ENCODE measurements at regions not wholly inside any gene's neighbourhood (a gene's known extent, or its start where the extent isn't known, plus 50 kb on each side); places are given as distances from the start of the nearest gene placed in this dataset.

- 0 out of 2 replicates have a peak overlapping the region, but pooled peaks have one; percentile 14 for H3K27ac ChIP-seq
- TF ChIP-seq, protein P1, sequence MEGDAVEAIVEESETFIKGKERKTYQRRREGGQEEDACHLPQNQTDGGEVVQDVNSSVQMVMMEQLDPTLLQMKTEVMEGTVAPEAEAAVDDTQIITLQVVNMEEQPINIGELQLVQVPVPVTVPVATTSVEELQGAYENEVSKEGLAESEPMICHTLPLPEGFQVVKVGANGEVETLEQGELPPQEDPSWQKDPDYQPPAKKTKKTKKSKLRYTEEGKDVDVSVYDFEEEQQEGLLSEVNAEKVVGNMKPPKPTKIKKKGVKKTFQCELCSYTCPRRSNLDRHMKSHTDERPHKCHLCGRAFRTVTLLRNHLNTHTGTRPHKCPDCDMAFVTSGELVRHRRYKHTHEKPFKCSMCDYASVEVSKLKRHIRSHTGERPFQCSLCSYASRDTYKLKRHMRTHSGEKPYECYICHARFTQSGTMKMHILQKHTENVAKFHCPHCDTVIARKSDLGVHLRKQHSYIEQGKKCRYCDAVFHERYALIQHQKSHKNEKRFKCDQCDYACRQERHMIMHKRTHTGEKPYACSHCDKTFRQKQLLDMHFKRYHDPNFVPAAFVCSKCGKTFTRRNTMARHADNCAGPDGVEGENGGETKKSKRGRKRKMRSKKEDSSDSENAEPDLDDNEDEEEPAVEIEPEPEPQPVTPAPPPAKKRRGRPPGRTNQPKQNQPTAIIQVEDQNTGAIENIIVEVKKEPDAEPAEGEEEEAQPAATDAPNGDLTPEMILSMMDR (conservative IDR thresholded peaks at IDR 0.05), result no peak
These were observed 242.5 kb upstream of the AJAP1 start for GRCh38 chr1:4411862-4412261.

DNA sequence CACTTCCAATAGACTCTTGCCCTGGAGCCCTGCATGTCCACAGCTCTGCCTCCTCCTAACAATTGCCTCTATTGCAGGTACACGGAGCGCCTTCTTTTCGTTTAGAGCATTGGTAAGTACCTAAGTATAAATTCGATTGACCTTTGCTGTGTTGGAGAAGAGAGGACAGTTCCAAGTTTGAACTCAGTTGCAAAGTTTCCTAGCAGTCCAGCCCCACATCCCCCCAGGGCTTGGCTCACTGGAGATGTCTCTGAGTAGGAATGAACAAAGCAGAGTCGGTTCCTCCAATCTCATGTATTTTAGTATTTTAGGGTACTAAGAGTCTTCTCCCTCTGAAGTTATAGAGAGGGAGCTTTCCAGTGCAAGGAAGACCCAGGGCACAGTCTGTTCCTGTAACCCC lies 238.9 kb upstream of the AJAP1 start:
- H3K27ac ChIP-seq, result no peak overlapping the region
- TF ChIP-seq, protein P1 (conservative IDR thresholded peaks at IDR 0.05), result no peak

DNA sequence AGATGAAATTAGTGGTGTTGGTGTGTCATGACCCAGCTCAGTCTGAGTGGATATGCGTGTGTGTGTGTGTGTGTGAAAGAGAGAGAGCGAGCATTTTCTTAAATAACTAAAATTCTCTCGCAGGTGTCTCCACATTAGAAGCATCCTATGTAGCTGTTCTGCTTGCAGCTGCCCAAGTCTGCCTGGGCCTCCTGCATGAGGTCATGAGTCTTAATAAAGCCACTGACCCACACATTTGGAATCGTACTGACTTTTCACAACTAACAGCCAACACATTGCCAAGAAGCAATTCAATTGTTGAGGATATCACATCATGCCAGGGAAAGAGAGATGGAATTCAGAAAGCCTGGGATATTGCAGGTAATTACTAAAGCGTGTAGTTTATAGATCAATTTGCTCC lies 238.2 kb upstream of the AJAP1 start:
- no peak overlapping the region for H3K27ac ChIP-seq
- TF ChIP-seq, protein P1 (conservative IDR thresholded peaks at IDR 0.05), result no peak

- no peak overlapping the region for H3K27ac ChIP-seq
- TF ChIP-seq, protein P1 (conservative IDR thresholded peaks at IDR 0.05), result no peak
These were observed 236.4 kb upstream of the AJAP1 start for GRCh38 chr1:4418021-4418420.

- TF ChIP-seq, protein P1 (conservative IDR thresholded peaks at IDR 0.05), result no peak
- no peak overlapping the region for H3K27ac ChIP-seq
These were observed 232.4 kb upstream of the AJAP1 start for GRCh38 chr1:4421986-4422385.

- H3K27ac ChIP-seq, result no peak overlapping the region
- TF ChIP-seq, protein P1 (conservative IDR thresholded peaks at IDR 0.05), result no peak
These were observed 231.7 kb upstream of the AJAP1 start for GRCh38 chr1:4422504-4423289.

DNA sequence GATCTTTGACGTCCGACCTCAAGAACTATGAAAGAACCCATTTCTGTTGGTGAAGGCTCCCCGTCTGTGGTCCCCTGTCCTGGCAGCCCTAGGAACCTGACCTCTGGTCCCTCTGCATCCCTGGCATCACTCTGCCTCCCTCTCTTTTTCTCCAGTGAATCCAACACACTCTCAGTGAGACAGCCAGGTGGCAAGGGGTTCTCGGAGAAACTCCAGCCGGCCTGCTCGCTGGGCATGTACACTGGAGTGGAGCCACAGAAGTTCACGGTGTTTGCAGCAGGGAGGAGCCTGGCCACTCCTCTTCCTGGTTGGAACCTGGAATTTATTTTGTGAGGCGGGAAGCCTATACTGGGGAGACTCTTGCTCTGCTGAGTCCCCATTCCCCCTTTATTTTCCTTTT lies 230.2 kb upstream of the AJAP1 start:
- TF ChIP-seq, protein P1 (conservative IDR thresholded peaks at IDR 0.05), result no peak
- no peak overlapping the region for H3K27ac ChIP-seq

All from VCaP (cell line).